Ascending aorta (tissue), 2 donors: ENCODE measurements at regions not wholly inside any gene's neighbourhood (a gene's known extent, or its start where the extent isn't known, plus 50 kb on each side); places are given as distances from the start of the nearest gene placed in this dataset.
"Not testable (repeated sequence)": the region's sequence is repeated elsewhere in the genome, so short reads cannot be mapped to it uniquely, and the experiment has no call there.

Experiments
- DNase-seq, 2 donors: peaks; one replicate each; pipeline ENCODE4 v3.0.0-alpha.2; 2019; ENCODE audit warnings: low spot score in 2 of 2
- H3K27ac ChIP-seq, 2 donors: fragments of 200-600 bp; sonication (generic); one replicate each; pipeline ENCODE4 v1.5.1; 2016 to 2017; ENCODE audit warnings: mild to moderate bottlenecking in 1 of 2
- H3K27me3 ChIP-seq: fragments of 200-600 bp; sonication (generic); one replicate; pipeline ENCODE4 v1.5.1; 2017
- H3K36me3 ChIP-seq, 2 donors: fragments of 200-600 bp; sonication (generic); one replicate each; pipeline ENCODE4 v1.5.1; 2016
- H3K4me1 ChIP-seq, 2 donors: fragments of 200-600 bp; sonication (generic); one replicate each; pipeline ENCODE4 v1.5.1; 2016 to 2017; ENCODE audit warnings: mild to moderate bottlenecking in 1 of 2
- H3K4me3 ChIP-seq, 2 donors: fragments of 200-600 bp; sonication (generic); one replicate each; pipeline ENCODE4 v1.5.1; 2016 to 2017; ENCODE audit warnings: mild to moderate bottlenecking in 1 of 2
- H3K9me3 ChIP-seq, 2 donors: fragments of 200-600 bp; sonication (generic); one replicate each; pipeline ENCODE4 v1.5.1; 2016
- CTCF ChIP-seq, 3 experiments: fragments of 200-600 bp in 2 of 3; fragments of 450-650 bp in 1 of 3; sonication (generic) in 2 of 3; IDR thresholded peaks; one replicate each; pipeline ENCODE4 v1.5.1; 2016 to 2019; ENCODE audit warnings: antibody characterized with exemption in 3 of 3, mild to moderate bottlenecking in 1 of 3, moderate library complexity in 1 of 3
- intact Hi-C: fragments of 100-400 bp; cut with DNase I; formaldehyde crosslinking; loops from one replicate; pipeline ENCODE4 v1.15.1; 2023

GRCh38 chr12:126451809-126452208 lies 1386.6 kb downstream of the AACS start:
- DNase-seq, result no peak
- Histone ChIP-seq H3K36me3 (no peaks in the 10 kb centered on the region), H3K4me3 (no peak overlapping the region), H3K27ac (no peak overlapping the region), H3K9me3 (no peaks in the 10 kb centered on the region), H3K27me3 (no peaks in the 10 kb centered on the region), H3K4me1 (no peaks in the 10 kb centered on the region)
- TF ChIP-seq CTCF (IDR thresholded peaks at IDR 0.05), result no peak
- intact Hi-C loops, result no loop called here

- intact Hi-C loops, H3K4me3 ChIP-seq, H3K27ac ChIP-seq, DNase-seq, H3K4me1 ChIP-seq, H3K9me3 ChIP-seq, H3K36me3 ChIP-seq, H3K27me3 ChIP-seq: not testable (repeated sequence)
These were observed 1387.5 kb downstream of the AACS start for GRCh38 chr12:126452686-126453085.

DNA sequence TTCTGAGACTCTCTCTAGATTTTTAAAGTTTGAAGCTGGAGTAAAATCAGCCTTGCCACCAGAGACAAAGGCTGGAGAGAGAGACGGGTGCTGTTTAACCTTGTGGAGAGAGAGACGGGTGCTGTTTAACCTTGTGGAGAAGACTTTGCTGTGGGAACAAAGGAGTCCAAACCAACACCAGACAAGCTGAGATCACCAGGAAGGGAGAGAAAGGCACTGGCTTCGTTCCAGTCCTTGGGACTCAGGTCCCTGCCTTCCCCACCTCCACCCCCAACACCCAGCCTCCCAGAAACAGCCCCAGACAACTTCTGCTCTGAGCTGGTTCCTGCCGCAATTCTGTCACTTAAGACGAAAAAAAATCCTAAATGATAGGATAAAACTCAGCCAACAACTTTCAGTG lies 1389.3 kb downstream of the AACS start:
- peak overlapping the region in 1 of 2 donors; percentile 64 for H3K27ac ChIP-seq
- DNase-seq, result no peak
- H3K27me3 ChIP-seq, result no peaks in the 10 kb centered on the region
- no peaks in the 10 kb centered on the region for H3K36me3 ChIP-seq
- no peaks in the 10 kb centered on the region for H3K4me1 ChIP-seq
- intact Hi-C loops, result no loop called here
- H3K9me3 ChIP-seq, result no peaks in the 10 kb centered on the region
- no peak for TF ChIP-seq CTCF (IDR thresholded peaks at IDR 0.05)
- H3K4me3 ChIP-seq, result no peak overlapping the region

GRCh38 chr12:126457776-126458175 lies 1392.5 kb downstream of the AACS start:
- intact Hi-C loops, result no loop called here
- no peak overlapping the region for H3K4me3 ChIP-seq
- TF ChIP-seq CTCF (IDR thresholded peaks at IDR 0.05), result no peak

DNA sequence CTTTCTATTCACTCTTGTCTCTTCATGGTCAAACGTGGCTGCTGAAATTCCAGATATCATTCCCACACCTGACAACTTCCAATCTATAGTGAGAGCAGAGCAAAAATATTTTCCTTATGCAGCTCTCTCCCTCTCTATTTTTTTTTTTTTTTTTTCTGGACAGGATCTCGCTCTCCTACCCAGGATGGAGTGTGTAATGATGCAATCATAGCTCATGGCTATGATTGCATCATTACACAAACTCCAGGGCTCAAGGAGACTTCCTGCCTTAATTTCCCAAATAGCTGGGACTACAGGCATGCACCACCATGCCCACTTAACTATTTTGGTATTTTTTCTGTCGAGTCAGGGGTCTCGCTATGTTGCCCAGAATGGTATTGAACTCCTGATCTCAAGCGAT lies 1398.9 kb downstream of the AACS start:
- Histone ChIP-seq H3K36me3 (no peaks in the 10 kb centered on the region), H3K4me1 (no peaks in the 10 kb centered on the region), H3K27ac (no peak overlapping the region), H3K27me3 (no peaks in the 10 kb centered on the region), H3K9me3 (no peaks in the 10 kb centered on the region), H3K4me3 (no peak overlapping the region)
- intact Hi-C loops, result no loop called here
- no peak for TF ChIP-seq CTCF (IDR thresholded peaks at IDR 0.05)
- no peak for DNase-seq

More at GRCh38 chr12:126457776-126458175, 1392.5 kb downstream of the AACS start:
- DNase-seq, result no peak
- no peak overlapping the region for H3K27ac ChIP-seq
- H3K27me3 ChIP-seq, result no peaks in the 10 kb centered on the region
- H3K36me3 ChIP-seq, result no peaks in the 10 kb centered on the region
- no peaks in the 10 kb centered on the region for H3K4me1 ChIP-seq
- H3K9me3 ChIP-seq, result no peaks in the 10 kb centered on the region

GRCh38 chr12:126469211-126469610 lies 1404.0 kb downstream of the AACS start:
- no peaks in the 10 kb centered on the region for H3K27me3 ChIP-seq
- no peak for TF ChIP-seq CTCF (IDR thresholded peaks at IDR 0.05)
- no peaks in the 10 kb centered on the region for H3K4me1 ChIP-seq
- H3K27ac ChIP-seq, result no peak overlapping the region
- peaks cover 0 to 5% of the 10 kb centered on the region in 2 donors for H3K9me3 ChIP-seq
- H3K4me3 ChIP-seq, result no peak overlapping the region
- H3K36me3 ChIP-seq, result no peaks in the 10 kb centered on the region
- intact Hi-C loops, result no loop called here
- DNase-seq, result no peak
